PC-3 (cell line): ENCODE measurements at regions not wholly inside any gene's neighbourhood (a gene's known extent, or its start where the extent isn't known, plus 50 kb on each side); places are given as distances from the start of the nearest gene placed in this dataset.

Experiments
- ATAC-seq: fragments of 200-7000 bp; cut with Tn5 transposase; 2 replicates; pipeline ENCODE4 v1.9.1; 2020; ENCODE audit warnings: mild to moderate bottlenecking, moderate library complexity
- BruUV-seq: library from RNA; stranded (reverse); fragments of 400-500 nt; replicated peaks from 2 replicates; lab custom pipeline; 2021; lab: Mats Ljungman, UMichigan
- CTCF ChIA-PET: fragments of 300-600 bp; sonication (Branson Sonifier 250); formaldehyde crosslinking; loops from one replicate; lab custom pipeline; 2022; ENCODE audit warnings: antibody characterized with exemption; lab: Charles Lee
- POLR2A ChIA-PET: fragments of 300-600 bp; sonication (Branson Sonifier 250); formaldehyde crosslinking; loops from one replicate; lab custom pipeline; 2022; ENCODE audit warnings: antibody characterized with exemption; ENCODE audit not compliant: unreplicated experiment; lab: Charles Lee
- DNase-seq: peaks from one replicate; pipeline ENCODE4 v3.0.0-alpha.2; 2015
- H2AFZ ChIP-seq: fragments of 300-600 bp; sonication (generic); 2 replicates; pipeline ENCODE4 v1.6.0; 2016; ENCODE audit warnings: antibody characterized with exemption, low read length
- H3F3A ChIP-seq: fragments of 300-600 bp; sonication (generic); one replicate; pipeline ENCODE4 v1.6.0; 2017; ENCODE audit warnings: antibody characterized with exemption, low read length, control low read depth, mild to moderate bottlenecking; ENCODE audit not compliant: unreplicated experiment
- H3K27ac ChIP-seq: fragments of 300-600 bp; sonication (generic); 2 replicates; pipeline ENCODE4 v1.5.1; 2016; ENCODE audit warnings: mild to moderate bottlenecking, low read length
- H3K27me3 ChIP-seq: fragments of 300-600 bp; sonication (generic); 2 replicates; pipeline ENCODE4 v1.6.1; 2016; ENCODE audit warnings: low read length, mixed read lengths
- H3K36me3 ChIP-seq: fragments of 300-600 bp; sonication (generic); 2 replicates; pipeline ENCODE4 v1.6.1; 2016; ENCODE audit warnings: low read depth, mixed run types, low read length, mixed read lengths
- H3K4me1 ChIP-seq: fragments of 300-600 bp; sonication (generic); 2 replicates; pipeline ENCODE4 v1.5.1; 2016; ENCODE audit warnings: low read length; ENCODE audit not compliant: insufficient read depth
- H3K4me2 ChIP-seq: fragments of 300-600 bp; sonication (generic); 2 replicates; pipeline ENCODE4 v1.6.0; 2016; ENCODE audit warnings: low read length
- H3K4me3 ChIP-seq: fragments of 300-600 bp; sonication (generic); 2 replicates; pipeline ENCODE4 v1.5.1; 2016; ENCODE audit warnings: mild to moderate bottlenecking, low read length, mixed read lengths
- H3K79me2 ChIP-seq: fragments of 300-600 bp; sonication (generic); 2 replicates; pipeline ENCODE4 v1.6.1; 2017; ENCODE audit warnings: low read length, mixed read lengths
- H3K9ac ChIP-seq: fragments of 300-600 bp; sonication (generic); 2 replicates; pipeline ENCODE4 v1.6.0; 2016; ENCODE audit warnings: mild to moderate bottlenecking, low read length
- H3K9me2 ChIP-seq: fragments of 300-600 bp; sonication (generic); replicated peaks from 2 replicates; pipeline ENCODE4 v1.6.1; 2016; ENCODE audit warnings: mixed run types, low read length, mixed read lengths
- H3K9me3 ChIP-seq: fragments of 300-600 bp; sonication (generic); 2 replicates; pipeline ENCODE4 v1.6.1; 2016; ENCODE audit warnings: low read length, mixed read lengths
- H4K20me1 ChIP-seq: fragments of 300-600 bp; sonication (generic); 2 replicates; pipeline ENCODE4 v1.6.1; 2016; ENCODE audit warnings: low read length, mixed read lengths
- EZH2 ChIP-seq: fragments of 300-600 bp; sonication (generic); IDR thresholded peaks from one replicate; pipeline ENCODE4 v1.6.1; 2017; ENCODE audit warnings: antibody characterized with exemption, mild to moderate bottlenecking, low read length; ENCODE audit not compliant: unreplicated experiment
- EZH2phosphoT487 ChIP-seq: fragments of 300-600 bp; sonication (generic); IDR thresholded peaks from 2 replicates; pipeline ENCODE4 v1.6.1; 2018; ENCODE audit warnings: mild to moderate bottlenecking, antibody characterized with exemption, low read length, borderline replicate concordance
- intact Hi-C: fragments of 100-400 bp; cut with micrococcal nuclease; formaldehyde crosslinking; loops from 2 replicates; pipeline ENCODE4 v1.9.0; 2023
- TF ChIP-seq, protein P1 (sequence below): fragments of 300-600 bp; sonication (generic); conservative IDR thresholded peaks from 2 replicates; pipeline ENCODE4 v1.5.1; 2017; ENCODE audit warnings: antibody characterized with exemption, low read depth, mild to moderate bottlenecking, low read length

DNA sequence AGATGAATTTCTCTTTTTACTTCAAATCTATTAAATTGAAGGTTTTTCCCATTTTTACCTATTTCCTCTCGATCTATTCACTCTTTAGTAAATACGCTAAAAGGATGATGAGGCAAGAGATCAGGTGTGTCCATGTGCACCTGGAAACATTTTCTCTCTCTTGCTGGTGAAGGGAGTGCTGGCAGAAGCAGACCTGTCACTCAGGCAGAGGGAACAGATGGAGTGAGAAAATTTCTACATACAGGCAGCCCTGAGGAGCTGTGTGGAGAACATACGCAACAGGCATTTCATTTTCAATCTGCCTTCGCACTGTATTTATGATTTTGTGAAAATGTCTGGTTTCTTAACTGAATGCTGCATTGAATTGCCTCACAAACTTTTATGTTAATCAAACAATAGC, 249.5 kb downstream of the GPM6A start:
- Histone ChIP-seq H3F3A (no peaks in the 10 kb centered on the region), H3K4me1 (0 out of 2 replicates have a peak, but pooled peaks cover 5% of the 10 kb centered on the region), H3K27ac (no peak overlapping the region), H2AFZ (no peak overlapping the region), H3K9me3 (no peaks in the 10 kb centered on the region), H3K27me3 (no peaks in the 10 kb centered on the region), H3K9me2 (no peaks in the 10 kb centered on the region), H3K36me3 (no peaks in the 10 kb centered on the region), H3K9ac (no peak overlapping the region), H3K4me2 (no peak overlapping the region), H3K79me2 (no peaks in the 10 kb centered on the region), H3K4me3 (no peak overlapping the region), H4K20me1 (no peaks in the 10 kb centered on the region)
- TF ChIP-seq, protein P1, sequence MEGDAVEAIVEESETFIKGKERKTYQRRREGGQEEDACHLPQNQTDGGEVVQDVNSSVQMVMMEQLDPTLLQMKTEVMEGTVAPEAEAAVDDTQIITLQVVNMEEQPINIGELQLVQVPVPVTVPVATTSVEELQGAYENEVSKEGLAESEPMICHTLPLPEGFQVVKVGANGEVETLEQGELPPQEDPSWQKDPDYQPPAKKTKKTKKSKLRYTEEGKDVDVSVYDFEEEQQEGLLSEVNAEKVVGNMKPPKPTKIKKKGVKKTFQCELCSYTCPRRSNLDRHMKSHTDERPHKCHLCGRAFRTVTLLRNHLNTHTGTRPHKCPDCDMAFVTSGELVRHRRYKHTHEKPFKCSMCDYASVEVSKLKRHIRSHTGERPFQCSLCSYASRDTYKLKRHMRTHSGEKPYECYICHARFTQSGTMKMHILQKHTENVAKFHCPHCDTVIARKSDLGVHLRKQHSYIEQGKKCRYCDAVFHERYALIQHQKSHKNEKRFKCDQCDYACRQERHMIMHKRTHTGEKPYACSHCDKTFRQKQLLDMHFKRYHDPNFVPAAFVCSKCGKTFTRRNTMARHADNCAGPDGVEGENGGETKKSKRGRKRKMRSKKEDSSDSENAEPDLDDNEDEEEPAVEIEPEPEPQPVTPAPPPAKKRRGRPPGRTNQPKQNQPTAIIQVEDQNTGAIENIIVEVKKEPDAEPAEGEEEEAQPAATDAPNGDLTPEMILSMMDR, result no peak
- no peak for TF ChIP-seq EZH2phosphoT487
- no peak for TF ChIP-seq EZH2
- ChIA-PET POLR2A (no interaction called here), CTCF (no interaction called here)
- no peak for ATAC-seq
- DNase-seq, result no peak
- BruUV-seq, result no TSS peak
- intact Hi-C loops, result loop anchor here (5.0 kb wide), 3 partner anchors 70 to 385 kb away; no protein-coding TSS in a partner anchor
